ENCODE measurements at regions not wholly inside any gene's neighbourhood (a gene's known extent, or its start where the extent isn't known, plus 50 kb on each side); places are given as distances from the start of the nearest gene placed in this dataset.
"Not testable (repeated sequence)": the region's sequence is repeated elsewhere in the genome, so short reads cannot be mapped to it uniquely, and the experiment has no call there.

GRCh38 chr5:115751176-115751575 is 65.3 kb downstream of the CDO1 start:
- Histone ChIP-seq H3F3A (ENCODE audit: insufficient read depth, low read depth) (no peaks in the 10 kb centered on the region), H3K9me2 (ENCODE audit: insufficient read depth) (no peaks in the 10 kb centered on the region), H3K27ac (no peak overlapping the region), H2AFZ (no peak overlapping the region), H3K9me3 (ENCODE audit: insufficient read depth, low read depth) (no peaks in the 10 kb centered on the region), H3K4me3 (no peak overlapping the region), H3K27me3 (ENCODE audit: insufficient read depth, low read depth) (no peaks in the 10 kb centered on the region), H4K20me1 (ENCODE audit: insufficient read depth) (no peaks in the 10 kb centered on the region), H3K4me2 (no peak overlapping the region), H3K36me3 (ENCODE audit: low read depth) (no peaks in the 10 kb centered on the region), H3K4me1 (replicated peaks; ENCODE audit: insufficient read depth) (no peaks in the 10 kb centered on the region), H3K79me2 (ENCODE audit: low read depth) (no peaks in the 10 kb centered on the region)
- no peak for DNase-seq
- intact Hi-C loops (cut with micrococcal nuclease; ENCODE audit: unreplicated experiment) = no loop called here
- ChIA-PET POLR2A (ENCODE audit: unreplicated experiment) (no interaction called here), CTCF (no interaction called here)
- TF ChIP-seq CTCF (conservative IDR thresholded peaks at IDR 0.05) (no peak), EZH2 (IDR thresholded peaks at IDR 0.05; ENCODE audit: low read depth) (no peak)
- no TSS peak for BruUV-seq (replicated peaks)

GRCh38 chr5:115749016-115749415 is 67.4 kb downstream of the CDO1 start:
- no TSS peak for BruUV-seq (replicated peaks)
- no peaks in the 10 kb centered on the region for H3K9me3 ChIP-seq (ENCODE audit: insufficient read depth, low read depth)
- H3K79me2 ChIP-seq (ENCODE audit: low read depth) = no peaks in the 10 kb centered on the region
- DNase-seq = no peak
- POLR2A ChIA-PET (ENCODE audit: unreplicated experiment) = no interaction called here
- TF ChIP-seq CTCF (conservative IDR thresholded peaks at IDR 0.05) (no peak), EZH2 (IDR thresholded peaks at IDR 0.05; ENCODE audit: low read depth) (no peak)
- no peaks in the 10 kb centered on the region for H4K20me1 ChIP-seq (ENCODE audit: insufficient read depth)
- no peaks in the 10 kb centered on the region for H3K27me3 ChIP-seq (ENCODE audit: insufficient read depth, low read depth)
- CTCF ChIA-PET = no interaction called here
- H3K36me3 ChIP-seq (ENCODE audit: low read depth) = no peaks in the 10 kb centered on the region
- H3K4me2 ChIP-seq = no peak overlapping the region
- no peaks in the 10 kb centered on the region for H3K4me1 ChIP-seq (replicated peaks; ENCODE audit: insufficient read depth)
- H3K9me2 ChIP-seq (ENCODE audit: insufficient read depth) = no peaks in the 10 kb centered on the region
- H3F3A ChIP-seq (ENCODE audit: insufficient read depth, low read depth) = no peaks in the 10 kb centered on the region
- no peak overlapping the region for H2AFZ ChIP-seq
- no peak overlapping the region for H3K27ac ChIP-seq
- no peak overlapping the region for H3K4me3 ChIP-seq
- intact Hi-C loops (cut with micrococcal nuclease; ENCODE audit: unreplicated experiment) = no loop called here

GRCh38 chr5:115739245-115739644 is 77.2 kb downstream of the CDO1 start:
- CTCF ChIA-PET; intact Hi-C loops (cut with micrococcal nuclease; ENCODE audit: unreplicated experiment); H3K4me3 ChIP-seq; H3K9me2 ChIP-seq (ENCODE audit: insufficient read depth); POLR2A ChIA-PET (ENCODE audit: unreplicated experiment); H2AFZ ChIP-seq; H3K36me3 ChIP-seq (ENCODE audit: low read depth); H3F3A ChIP-seq (ENCODE audit: insufficient read depth, low read depth); DNase-seq; H3K27ac ChIP-seq; H4K20me1 ChIP-seq (ENCODE audit: insufficient read depth); H3K9me3 ChIP-seq (ENCODE audit: insufficient read depth, low read depth); H3K79me2 ChIP-seq (ENCODE audit: low read depth); H3K4me2 ChIP-seq; H3K4me1 ChIP-seq (replicated peaks; ENCODE audit: insufficient read depth); BruUV-seq (replicated peaks): not testable (repeated sequence)
- peaks cover 34% of the 10 kb centered on the region; the same call in 1 of the 2 replicates for H3K27me3 ChIP-seq (ENCODE audit: insufficient read depth, low read depth)

GRCh38 chr5:115738830-115739229 is 77.6 kb downstream of the CDO1 start:
- Histone ChIP-seq H3K79me2 (ENCODE audit: low read depth) (no peaks in the 10 kb centered on the region), H3F3A (ENCODE audit: insufficient read depth, low read depth) (no peaks in the 10 kb centered on the region), H3K9me3 (ENCODE audit: insufficient read depth, low read depth) (0 out of 2 replicates have a peak, but pooled peaks cover 5% of the 10 kb centered on the region), H2AFZ (no peak overlapping the region), H3K4me1 (replicated peaks; ENCODE audit: insufficient read depth) (no peaks in the 10 kb centered on the region), H3K9me2 (ENCODE audit: insufficient read depth) (no peaks in the 10 kb centered on the region), H4K20me1 (ENCODE audit: insufficient read depth) (no peaks in the 10 kb centered on the region), H3K27me3 (ENCODE audit: insufficient read depth, low read depth) (peaks cover 36% of the 10 kb centered on the region; the same call in 1 of the 2 replicates), H3K4me3 (no peak overlapping the region), H3K36me3 (ENCODE audit: low read depth) (no peaks in the 10 kb centered on the region), H3K27ac (no peak overlapping the region), H3K4me2 (no peak overlapping the region)
- CTCF ChIA-PET = no interaction called here
- intact Hi-C loops (cut with micrococcal nuclease; ENCODE audit: unreplicated experiment) = no loop called here
- TF ChIP-seq EZH2 (IDR thresholded peaks at IDR 0.05; ENCODE audit: low read depth) = no peak
- TF ChIP-seq CTCF (conservative IDR thresholded peaks at IDR 0.05) = no peak
- POLR2A ChIA-PET (ENCODE audit: unreplicated experiment) = no interaction called here
- no TSS peak for BruUV-seq (replicated peaks)
- no peak for DNase-seq

All from PC-9 (cell line).